ENCODE measurements at regions not wholly inside any gene's neighbourhood (a gene's known extent, or its start where the extent isn't known, plus 50 kb on each side); places are given as distances from the start of the nearest gene placed in this dataset.

DNA sequence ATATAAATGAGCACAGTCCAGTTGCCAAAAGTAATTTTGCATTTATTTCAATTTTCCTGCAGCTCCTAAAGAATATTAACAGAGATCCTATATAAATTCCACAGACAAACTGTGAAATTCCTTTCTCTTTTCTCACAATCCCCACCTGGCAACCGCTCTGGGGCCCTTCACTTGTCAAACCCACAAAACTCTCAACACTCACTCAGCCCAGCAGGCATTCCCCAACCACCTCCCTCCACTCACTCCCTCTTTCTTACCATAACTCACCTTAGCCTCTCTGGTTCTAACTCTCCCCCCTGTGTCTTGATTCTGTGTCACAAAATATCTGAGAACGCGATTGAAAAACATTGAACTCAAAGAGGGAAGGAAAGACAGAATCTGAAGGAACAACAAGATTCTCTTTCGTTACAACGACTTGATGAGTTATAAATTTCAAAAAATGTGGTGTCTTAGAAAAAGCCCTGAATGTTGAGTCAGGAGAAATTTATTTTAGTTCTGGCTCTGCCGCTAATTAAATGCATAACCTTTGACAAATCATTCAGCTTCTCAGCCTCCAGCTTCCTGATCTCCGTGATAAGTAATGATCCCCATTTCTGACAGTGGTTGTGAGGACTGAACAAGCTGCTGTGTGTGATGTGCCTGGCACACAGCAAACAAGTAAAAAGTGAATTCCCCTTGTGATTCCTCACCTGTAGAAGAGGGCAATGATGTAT, 87.9 kb downstream of the UNC5CL start:
- TF ChIP-seq Cebpa-rat (IDR thresholded peaks at IDR 0.05) = no peak
- Histone ChIP-seq H3K36me3 (no peaks in the 10 kb centered on the region), H3K9me3 (replicated peaks in 1 of 11) (no peaks in the 10 kb centered on the region), H3K4me2 (no peak overlapping the region), H3K4me3 (no peak overlapping the region), H3K4me1 (peaks cover 0 to 9% (median 0%) of the 10 kb centered on the region in 10 experiments; a peak in 4 of 20 replicates), H4K20me1 (no peaks in the 10 kb centered on the region), H3K9ac (no peak overlapping the region), H3K27ac (no peak overlapping the region), H3K27me3 (no peaks in the 10 kb centered on the region)

DNA sequence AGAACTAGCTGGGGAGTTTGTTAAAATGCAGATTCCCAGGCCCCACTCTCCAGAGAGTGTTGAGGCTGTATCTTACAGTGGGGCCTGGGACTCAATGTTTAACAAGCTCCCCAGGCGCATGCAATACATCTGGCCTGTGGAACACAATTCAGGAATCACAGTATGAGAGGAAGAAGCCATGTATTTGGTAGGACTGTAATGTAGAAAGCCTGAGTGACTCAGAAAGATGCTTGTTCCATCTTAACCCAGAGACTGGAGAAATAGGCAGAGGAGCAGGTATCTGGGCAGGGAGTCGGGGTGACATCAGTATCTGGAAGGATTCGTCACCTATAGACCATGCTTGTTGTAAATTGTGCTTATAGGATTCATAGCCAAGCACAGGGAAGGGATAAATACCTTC, 90.5 kb downstream of the UNC5CL start:
- Histone ChIP-seq H3K4me2 (0 out of 22 replicates have a peak overlapping the region, but pooled peaks of 1 of the 11 experiments have one; percentile 42), H3K4me1 (peaks cover 0 to 9% (median 0%) of the 10 kb centered on the region in 10 experiments; a peak in 4 of 20 replicates), H3K9me3 (replicated peaks in 1 of 11) (no peaks in the 10 kb centered on the region), H3K27ac (no peak overlapping the region), H3K27me3 (no peaks in the 10 kb centered on the region), H4K20me1 (no peaks in the 10 kb centered on the region), H3K9ac (no peak overlapping the region), H3K36me3 (no peaks in the 10 kb centered on the region), H3K4me3 (no peak overlapping the region)
- no peak for TF ChIP-seq Cebpa-rat (IDR thresholded peaks at IDR 0.05)

DNA sequence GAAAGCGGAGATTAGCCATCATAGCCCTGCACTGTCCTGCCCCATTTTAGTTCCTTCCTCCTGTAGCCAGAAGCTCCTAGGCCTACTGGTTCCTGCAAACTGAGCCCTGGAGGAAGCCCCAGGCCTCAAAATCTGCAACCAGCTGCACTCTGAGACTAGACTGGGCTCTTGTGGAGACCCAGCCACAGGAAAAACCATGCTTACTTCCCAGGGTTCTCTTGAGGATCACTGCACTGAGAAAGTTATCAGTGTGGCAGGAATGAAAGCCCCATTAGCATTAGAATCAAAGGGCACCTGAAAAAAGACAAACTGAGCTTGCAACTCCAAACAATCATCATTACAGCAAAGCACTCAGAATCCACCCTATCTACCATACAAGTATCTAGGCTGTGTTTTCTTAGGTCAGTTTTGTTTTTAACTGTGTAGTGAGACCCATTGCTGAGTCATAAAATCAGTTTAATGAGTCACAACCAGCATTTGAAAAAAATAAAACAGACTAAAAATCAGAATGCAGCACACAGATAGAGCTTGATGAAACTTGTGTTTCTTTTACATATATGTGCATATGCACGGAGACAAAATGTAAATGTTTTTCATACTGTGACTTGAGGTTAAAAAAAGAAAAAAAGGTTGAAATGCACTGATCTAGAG, 91.0 kb downstream of the UNC5CL start:
- no peaks in the 10 kb centered on the region for H3K36me3 ChIP-seq
- no peaks in the 10 kb centered on the region for H4K20me1 ChIP-seq
- H3K9ac ChIP-seq = no peak overlapping the region
- peak overlapping the region in 4 of 11 experiments; percentile 10 to 42 (median 21); a peak in 5 of 22 replicates for H3K4me2 ChIP-seq
- H3K4me3 ChIP-seq = no peak overlapping the region
- no peak overlapping the region for H3K27ac ChIP-seq
- no peaks in the 10 kb centered on the region for H3K9me3 ChIP-seq (replicated peaks in 1 of 11)
- H3K4me1 ChIP-seq = peaks cover 0 to 9% (median 0%) of the 10 kb centered on the region in 10 experiments; a peak in 4 of 20 replicates
- TF ChIP-seq Cebpa-rat (IDR thresholded peaks at IDR 0.05) = no peak
- no peaks in the 10 kb centered on the region for H3K27me3 ChIP-seq

DNA sequence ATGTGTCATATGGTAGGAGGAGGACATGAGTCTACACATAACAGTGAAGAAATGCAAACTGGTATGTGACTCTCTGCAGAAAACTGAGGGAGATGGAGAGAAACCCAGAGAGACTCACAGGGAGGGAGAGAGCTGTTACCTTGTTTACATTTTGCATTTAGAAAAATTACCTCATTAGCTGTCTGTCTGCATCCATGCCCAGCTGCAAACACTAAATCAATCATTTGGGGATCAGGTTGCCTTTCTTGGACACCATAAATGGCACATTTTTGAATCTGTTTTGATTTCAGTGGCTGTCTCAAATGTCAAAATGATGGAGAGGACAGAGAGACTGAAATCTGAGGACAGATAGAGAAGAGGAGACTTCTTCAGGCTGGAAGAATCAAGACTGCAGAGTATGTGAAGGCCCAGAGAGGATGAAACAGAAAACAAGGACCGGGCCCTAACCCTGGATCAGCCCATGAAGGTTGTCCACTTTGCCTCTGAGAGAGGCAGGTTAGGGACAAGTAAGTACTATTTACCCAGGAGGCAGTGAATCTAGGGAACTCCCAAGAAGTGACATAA, 92.2 kb downstream of the UNC5CL start:
- H3K27ac ChIP-seq = no peak overlapping the region
- TF ChIP-seq Cebpa-rat (IDR thresholded peaks at IDR 0.05) = no peak
- H3K36me3 ChIP-seq = no peaks in the 10 kb centered on the region
- H3K4me1 ChIP-seq = peaks cover 0 to 9% (median 0%) of the 10 kb centered on the region in 10 experiments; a peak in 4 of 20 replicates
- H4K20me1 ChIP-seq = no peaks in the 10 kb centered on the region
- no peak overlapping the region for H3K4me3 ChIP-seq
- H3K9ac ChIP-seq = no peak overlapping the region
- H3K9me3 ChIP-seq (replicated peaks in 1 of 11) = peaks cover 0 to 5% (median 4%) of the 10 kb centered on the region in 11 experiments; a peak in 8 of 22 replicates
- H3K27me3 ChIP-seq = no peaks in the 10 kb centered on the region
- no peak overlapping the region for H3K4me2 ChIP-seq

DNA sequence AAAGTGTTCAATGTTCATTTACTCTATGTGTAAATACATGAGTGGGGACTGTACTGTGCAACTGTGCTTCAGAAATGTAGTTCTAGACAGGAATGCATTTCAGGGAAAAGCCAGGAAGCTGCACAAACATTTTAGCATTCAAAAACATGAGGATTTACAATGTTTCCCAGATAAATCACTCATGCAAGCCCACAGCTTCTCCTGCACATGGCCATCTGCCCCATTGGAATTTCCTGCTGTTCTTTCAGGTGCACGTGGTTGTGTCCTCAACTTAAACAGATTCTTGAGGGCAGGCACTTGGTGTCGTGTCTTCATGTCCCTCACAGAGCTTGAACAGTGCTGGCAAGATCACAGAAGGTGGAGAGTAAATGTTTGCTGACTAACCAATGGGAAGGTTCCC, 101.5 kb downstream of the UNC5CL start:
- Histone ChIP-seq H3K4me2 (peak overlapping the region in 6 of 11 experiments; percentile 2 to 27 (median 18); a peak in 8 of 22 replicates), H3K4me1 (peaks cover 0 to 12% (median 6%) of the 10 kb centered on the region in 10 experiments; a peak in 7 of 20 replicates), H3K4me3 (no peak overlapping the region), H3K9ac (no peak overlapping the region), H4K20me1 (no peaks in the 10 kb centered on the region), H3K9me3 (replicated peaks in 1 of 11) (peaks cover 0 to 13% (median 6%) of the 10 kb centered on the region in 11 experiments; a peak in 9 of 22 replicates), H3K27ac (no peak overlapping the region), H3K36me3 (no peaks in the 10 kb centered on the region), H3K27me3 (no peaks in the 10 kb centered on the region)
- no peak for TF ChIP-seq Cebpa-rat (IDR thresholded peaks at IDR 0.05)

DNA sequence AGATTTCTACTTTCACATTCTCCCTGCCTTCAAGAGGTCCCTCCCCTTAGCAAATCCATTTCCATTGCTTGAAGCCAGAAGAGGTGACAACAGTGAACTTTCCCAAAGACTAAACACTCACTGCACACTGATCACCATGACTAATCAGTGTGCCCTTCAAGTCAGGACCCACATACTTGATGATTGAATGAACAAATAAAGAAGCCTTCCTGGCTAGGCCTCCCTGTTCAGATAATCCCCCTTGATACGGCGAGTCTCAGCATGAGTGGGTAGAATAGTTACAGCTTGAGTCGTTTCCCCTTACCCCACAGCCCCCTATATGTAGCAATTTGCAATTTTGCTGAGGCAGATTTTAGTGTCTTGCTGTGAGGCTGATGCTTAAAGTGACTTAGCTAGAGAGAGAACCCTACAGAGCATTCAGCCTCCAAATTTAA, 102.2 kb downstream of the UNC5CL start:
- H3K27ac ChIP-seq = no peak overlapping the region
- H3K4me1 ChIP-seq = peaks cover 0 to 12% (median 6%) of the 10 kb centered on the region in 10 experiments; a peak in 7 of 20 replicates
- no peaks in the 10 kb centered on the region for H4K20me1 ChIP-seq
- H3K4me3 ChIP-seq = no peak overlapping the region
- H3K27me3 ChIP-seq = no peaks in the 10 kb centered on the region
- H3K9me3 ChIP-seq (replicated peaks in 1 of 11) = peaks cover 0 to 8% (median 2%) of the 10 kb centered on the region in 11 experiments; a peak in 8 of 22 replicates
- peak overlapping the region in 4 of 11 experiments; percentile 15 to 27 (median 22); a peak in 4 of 22 replicates for H3K4me2 ChIP-seq
- no peaks in the 10 kb centered on the region for H3K36me3 ChIP-seq
- no peak for TF ChIP-seq Cebpa-rat (IDR thresholded peaks at IDR 0.05)
- no peak overlapping the region for H3K9ac ChIP-seq

DNA sequence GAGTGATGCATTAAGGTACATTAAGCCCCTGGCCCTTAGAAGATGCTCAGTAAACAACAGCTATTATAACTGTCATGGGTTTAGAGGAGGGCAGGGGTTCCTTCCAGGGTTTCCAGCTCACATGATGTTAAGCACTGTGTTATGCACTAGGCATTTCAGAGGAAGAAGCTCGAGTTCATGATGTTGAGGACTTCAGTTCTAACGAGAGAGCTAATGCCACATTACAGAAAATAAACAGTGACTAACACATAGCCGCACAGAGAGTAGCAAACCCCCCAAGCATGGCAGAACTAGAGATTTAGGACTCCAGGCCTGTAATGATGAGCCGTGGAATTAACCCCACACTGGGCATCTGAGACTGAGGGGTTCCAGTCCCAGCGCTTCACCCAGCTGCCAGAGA, 105.2 kb downstream of the UNC5CL start:
- no peak overlapping the region for H3K4me2 ChIP-seq
- H3K4me1 ChIP-seq = peaks cover 0 to 12% (median 6%) of the 10 kb centered on the region in 10 experiments; a peak in 7 of 20 replicates
- no peak overlapping the region for H3K4me3 ChIP-seq
- H3K36me3 ChIP-seq = no peaks in the 10 kb centered on the region
- H3K9ac ChIP-seq = no peak overlapping the region
- H3K27me3 ChIP-seq = no peaks in the 10 kb centered on the region
- no peak overlapping the region for H3K27ac ChIP-seq
- H4K20me1 ChIP-seq = no peaks in the 10 kb centered on the region
- H3K9me3 ChIP-seq (replicated peaks in 1 of 11) = no peaks in the 10 kb centered on the region
- no peak for TF ChIP-seq Cebpa-rat (IDR thresholded peaks at IDR 0.05)

DNA sequence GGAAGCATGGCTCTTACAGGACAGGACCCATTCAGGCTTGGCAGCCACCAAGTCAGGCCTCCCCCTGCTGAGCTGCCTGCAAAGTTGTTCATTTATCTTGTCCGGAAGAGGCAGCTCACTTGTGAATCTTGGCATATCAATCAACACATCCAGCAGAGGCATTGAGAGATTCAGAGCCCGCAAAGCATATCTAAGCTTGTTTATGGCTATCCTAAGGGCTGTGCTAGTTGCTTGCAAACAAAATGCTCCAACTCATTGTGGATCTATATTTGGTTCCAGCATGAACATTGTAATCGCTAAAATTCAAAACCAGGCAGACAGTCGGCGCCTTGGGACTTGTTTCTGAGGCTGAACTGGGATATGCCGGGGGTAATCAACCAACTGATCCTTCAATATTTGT, 106.1 kb downstream of the UNC5CL start:
- Histone ChIP-seq H3K36me3 (no peaks in the 10 kb centered on the region), H3K4me2 (no peak overlapping the region), H3K4me3 (no peak overlapping the region), H3K9ac (no peak overlapping the region), H3K4me1 (peaks cover 0 to 12% (median 6%) of the 10 kb centered on the region in 10 experiments; a peak in 7 of 20 replicates), H3K27me3 (no peaks in the 10 kb centered on the region), H3K9me3 (replicated peaks in 1 of 11) (no peaks in the 10 kb centered on the region), H3K27ac (no peak overlapping the region), H4K20me1 (no peaks in the 10 kb centered on the region)
- TF ChIP-seq Cebpa-rat (IDR thresholded peaks at IDR 0.05) = no peak

DNA sequence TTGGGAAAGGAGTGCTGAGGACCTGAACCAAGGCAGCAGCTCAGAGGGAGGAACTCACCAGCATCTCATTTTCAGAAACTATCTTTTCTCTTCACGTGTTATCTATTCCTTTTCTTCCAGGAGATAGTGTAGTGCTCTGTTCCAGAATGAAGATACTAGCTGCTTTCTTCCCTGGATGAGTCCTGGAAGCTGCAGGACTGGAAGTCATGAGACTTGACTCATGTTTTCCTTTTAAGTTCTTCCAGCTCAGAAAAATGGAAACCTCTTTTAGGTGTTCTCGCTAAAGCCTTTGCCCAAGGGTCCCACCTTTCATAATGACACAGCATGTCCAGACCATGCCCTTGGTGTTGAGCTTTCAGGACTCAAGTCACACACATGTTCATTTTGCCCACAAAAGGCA, 106.7 kb downstream of the UNC5CL start:
- Histone ChIP-seq H3K9me3 (replicated peaks in 1 of 11) (no peaks in the 10 kb centered on the region), H3K4me1 (peaks cover 0 to 6% (median 5%) of the 10 kb centered on the region in 10 experiments; a peak in 7 of 20 replicates), H3K4me3 (no peak overlapping the region), H3K9ac (no peak overlapping the region), H3K4me2 (no peak overlapping the region), H3K27ac (no peak overlapping the region), H3K27me3 (no peaks in the 10 kb centered on the region), H4K20me1 (no peaks in the 10 kb centered on the region), H3K36me3 (no peaks in the 10 kb centered on the region)
- no peak for TF ChIP-seq Cebpa-rat (IDR thresholded peaks at IDR 0.05)

Data from BLaER1 treated with 17β-estradiol and CSF1 and Interleukin-3, amounts not matched to agents 10 nM and 100 nM (cell line).